RWPE1 (cell line): ENCODE measurements at regions not wholly inside any gene's neighbourhood (a gene's known extent, or its start where the extent isn't known, plus 50 kb on each side); places are given as distances from the start of the nearest gene placed in this dataset.
"Not testable (repeated sequence)": the region's sequence is repeated elsewhere in the genome, so short reads cannot be mapped to it uniquely, and the experiment has no call there.

Experiments
- CTCF ChIA-PET: fragments of 350-600 bp; sonication (Branson Sonifier 250); formaldehyde crosslinking; extraction: SDS; loops from one replicate; lab custom pipeline; 2021; lab: Yijun Ruan, JAX
- POLR2A ChIA-PET: fragments of 400-600 bp; formaldehyde crosslinking; extraction: SDS; loops from one replicate; lab custom pipeline; 2020; ENCODE audit warnings: antibody characterized with exemption; ENCODE audit not compliant: low non-redundant PET; lab: Yijun Ruan, JAX
- DNase-seq: peaks from one replicate; pipeline ENCODE4 v3.0.0; 2012; ENCODE audit warnings: low spot score
- H3K27ac ChIP-seq: fragments of 450-650 bp; 2 replicates; pipeline ENCODE4 v1.5.1; 2017
- TF ChIP-seq, protein P1 (sequence below): fragments of 450-650 bp; conservative IDR thresholded peaks from 2 replicates; pipeline ENCODE4 v1.5.1; 2017; ENCODE audit warnings: low read depth, mild to moderate bottlenecking

DNA sequence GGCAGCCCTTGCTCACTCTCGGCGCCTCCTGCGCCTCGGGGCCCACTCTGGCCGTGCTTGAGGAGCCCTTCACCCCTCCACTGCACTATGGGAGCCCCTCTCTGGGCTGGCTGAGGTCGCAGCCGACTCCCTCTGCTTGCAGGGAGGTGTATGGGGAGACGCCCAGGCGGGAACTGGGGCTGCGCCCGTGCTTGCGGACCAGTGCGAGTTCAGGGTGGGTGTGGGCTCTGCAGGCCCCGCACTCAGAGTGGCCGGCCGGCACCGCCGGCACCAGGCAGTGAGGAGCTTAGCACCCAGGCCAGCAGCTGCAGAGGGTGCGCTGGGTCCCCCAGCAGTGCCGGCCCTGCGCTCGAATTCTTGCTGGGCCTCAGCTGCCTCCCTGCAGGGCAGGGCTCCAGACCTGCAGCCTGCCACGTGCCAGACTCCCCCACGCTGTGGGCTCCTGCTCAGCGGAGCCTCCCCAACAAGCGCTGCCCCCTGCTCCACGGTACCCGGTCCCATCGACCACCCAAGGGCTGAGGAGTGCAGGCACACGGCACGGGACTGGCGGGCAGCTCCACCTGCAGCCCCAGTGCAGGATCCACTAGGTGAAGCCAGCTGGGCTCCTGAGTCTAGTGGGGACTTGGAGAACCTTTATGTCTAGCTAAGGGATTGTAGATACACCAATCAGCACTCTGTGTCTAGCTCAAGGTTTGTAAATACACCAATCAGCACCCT is 54.0 kb upstream of the WWC2 start:
- not testable (repeated sequence) for DNase-seq

DNA sequence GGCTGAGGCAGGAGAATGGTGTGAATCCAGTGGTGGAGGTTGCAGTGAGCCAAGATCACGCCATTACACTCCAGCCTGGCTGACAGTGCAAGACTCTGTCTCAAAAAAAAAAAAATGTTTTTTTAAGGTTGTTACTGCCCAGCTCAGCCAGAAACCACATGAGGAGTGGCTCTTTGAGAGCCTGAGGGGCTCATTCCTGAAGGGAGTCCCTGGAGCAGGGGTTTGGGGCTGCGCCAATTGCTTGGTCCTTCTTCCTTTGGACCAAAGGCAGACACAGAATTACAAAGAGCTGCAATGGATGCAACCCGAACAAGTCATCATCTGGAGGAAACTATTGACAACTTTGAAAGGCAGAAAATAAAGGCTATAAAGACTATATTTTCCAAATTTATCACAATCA is 60.6 kb upstream of the WWC2 start:
- CTCF ChIA-PET, result no interaction called here
- POLR2A ChIA-PET, result interaction anchor here (0.6 kb wide), 1 partner anchor 1373 kb away, joined by 3 read pairs; no protein-coding TSS in a partner anchor
- no peak for DNase-seq
- H3K27ac ChIP-seq, result no peak overlapping the region
- TF ChIP-seq, protein P1, sequence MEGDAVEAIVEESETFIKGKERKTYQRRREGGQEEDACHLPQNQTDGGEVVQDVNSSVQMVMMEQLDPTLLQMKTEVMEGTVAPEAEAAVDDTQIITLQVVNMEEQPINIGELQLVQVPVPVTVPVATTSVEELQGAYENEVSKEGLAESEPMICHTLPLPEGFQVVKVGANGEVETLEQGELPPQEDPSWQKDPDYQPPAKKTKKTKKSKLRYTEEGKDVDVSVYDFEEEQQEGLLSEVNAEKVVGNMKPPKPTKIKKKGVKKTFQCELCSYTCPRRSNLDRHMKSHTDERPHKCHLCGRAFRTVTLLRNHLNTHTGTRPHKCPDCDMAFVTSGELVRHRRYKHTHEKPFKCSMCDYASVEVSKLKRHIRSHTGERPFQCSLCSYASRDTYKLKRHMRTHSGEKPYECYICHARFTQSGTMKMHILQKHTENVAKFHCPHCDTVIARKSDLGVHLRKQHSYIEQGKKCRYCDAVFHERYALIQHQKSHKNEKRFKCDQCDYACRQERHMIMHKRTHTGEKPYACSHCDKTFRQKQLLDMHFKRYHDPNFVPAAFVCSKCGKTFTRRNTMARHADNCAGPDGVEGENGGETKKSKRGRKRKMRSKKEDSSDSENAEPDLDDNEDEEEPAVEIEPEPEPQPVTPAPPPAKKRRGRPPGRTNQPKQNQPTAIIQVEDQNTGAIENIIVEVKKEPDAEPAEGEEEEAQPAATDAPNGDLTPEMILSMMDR, result no peak

More for the DNA sequence above, 54.0 kb upstream of the WWC2 start:
- H3K27ac ChIP-seq, CTCF ChIA-PET, POLR2A ChIA-PET: not testable (repeated sequence)

DNA sequence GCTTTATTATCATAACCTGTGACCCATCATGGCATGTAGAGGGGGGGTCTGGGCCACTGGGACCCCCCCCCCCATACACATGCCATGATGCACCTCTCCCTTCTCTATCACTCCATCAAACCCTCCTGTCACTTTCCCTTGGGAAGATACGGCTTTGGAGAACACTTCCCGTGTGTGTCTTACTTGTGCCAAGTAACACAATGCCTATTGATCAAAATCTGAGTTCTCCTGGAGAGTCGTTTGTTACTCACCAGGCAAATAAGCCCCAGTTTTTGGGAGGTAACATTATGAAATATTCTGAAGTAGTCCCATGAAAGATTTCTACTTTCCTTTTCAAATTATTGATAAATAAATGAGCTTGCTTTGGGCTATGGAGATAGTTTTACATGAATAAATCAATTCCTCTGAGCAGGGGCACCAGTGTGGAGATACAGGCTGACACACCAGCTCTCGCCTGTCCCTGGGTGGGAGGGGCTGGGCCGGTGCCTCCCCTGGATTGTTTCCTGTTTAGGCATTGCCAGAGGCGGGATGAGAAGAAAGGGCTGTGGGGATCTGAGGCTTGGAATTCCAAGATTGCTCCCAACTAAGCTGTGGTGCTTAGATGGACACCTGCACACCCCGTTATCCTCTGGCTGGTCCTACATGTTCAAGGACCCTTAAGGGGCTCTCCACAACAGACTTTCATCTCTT is 63.2 kb upstream of the WWC2 start:
- no peak for DNase-seq
- ChIA-PET POLR2A (no interaction called here), CTCF (interaction anchor here (0.6 kb wide), 1 partner anchor 197 kb away, joined by 3 read pairs; no protein-coding TSS in a partner anchor)
- TF ChIP-seq, protein P1, result no peak
- no peak overlapping the region for H3K27ac ChIP-seq

DNA sequence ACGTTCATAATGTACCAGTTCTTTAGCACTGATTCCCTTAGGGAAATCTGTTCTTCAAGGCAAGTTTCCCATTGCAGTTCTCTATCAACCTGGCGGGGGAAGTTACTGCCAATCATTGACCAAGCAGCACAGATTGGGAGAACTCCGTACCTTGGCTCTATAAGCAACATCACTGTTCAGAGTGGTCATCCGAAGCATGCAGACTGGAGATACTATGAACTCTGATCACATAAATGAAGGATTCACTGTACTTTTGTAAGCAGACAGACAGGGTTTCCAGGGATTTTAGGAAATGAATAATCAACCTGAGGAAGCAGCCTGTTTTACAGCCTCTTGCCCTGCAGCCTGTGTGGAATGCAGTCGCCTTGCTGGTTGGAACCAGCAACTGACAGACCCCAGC is 63.8 kb upstream of the WWC2 start:
- no peak for DNase-seq
- no peak overlapping the region for H3K27ac ChIP-seq
- TF ChIP-seq, protein P1, result no peak
- POLR2A ChIA-PET, result no interaction called here
- CTCF ChIA-PET, result interaction anchor here (0.6 kb wide), 1 partner anchor 196 kb away, joined by 3 read pairs; no protein-coding TSS in a partner anchor

DNA sequence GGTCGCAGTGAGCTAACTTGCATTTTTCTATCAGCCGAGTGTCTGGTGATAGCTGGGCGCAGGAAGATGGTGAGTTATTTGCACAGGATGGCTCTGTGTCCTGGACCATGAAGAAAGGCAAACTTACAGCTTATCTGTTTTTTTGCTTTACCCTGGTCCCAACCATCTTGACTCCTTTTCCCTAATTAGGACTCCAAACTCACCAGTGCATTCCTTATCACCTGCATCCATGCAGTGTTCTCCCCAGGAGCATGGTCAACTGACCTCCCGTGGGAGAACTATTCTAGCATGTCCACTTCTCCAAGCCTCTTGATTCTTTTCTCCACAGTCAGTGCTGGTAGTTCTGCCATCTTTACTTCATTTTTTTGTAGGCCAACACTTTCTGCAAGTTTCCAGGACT is 68.2 kb upstream of the WWC2 start:
- H3K27ac ChIP-seq, result no peak overlapping the region
- DNase-seq, result no peak
- CTCF ChIA-PET, result interaction anchor here (0.5 kb wide), 1 partner anchor 226 kb away, joined by 3 read pairs; no protein-coding TSS in a partner anchor
- TF ChIP-seq, protein P1, result no peak
- POLR2A ChIA-PET, result no interaction called here

DNA sequence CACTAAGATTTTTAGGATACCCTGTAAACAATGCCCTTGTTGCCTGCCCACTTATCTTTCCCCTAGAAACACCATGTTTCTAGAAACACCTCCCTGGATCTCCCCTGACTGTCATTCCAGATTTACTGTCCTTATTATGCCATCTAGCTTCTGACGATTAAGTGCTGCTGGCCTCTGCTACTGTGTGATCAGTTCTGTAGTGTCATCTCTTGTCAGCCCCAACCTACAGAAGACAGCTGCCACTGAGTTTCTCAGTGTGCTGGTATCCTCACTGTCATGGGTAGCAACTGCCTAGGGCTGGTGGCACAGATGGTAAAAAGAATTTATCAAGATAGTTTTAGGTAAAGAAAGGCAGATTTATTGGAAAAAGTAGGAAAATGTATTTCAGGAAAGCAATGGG is 68.7 kb upstream of the WWC2 start:
- H3K27ac ChIP-seq, result no peak overlapping the region
- POLR2A ChIA-PET, result no interaction called here
- CTCF ChIA-PET, result interaction anchor here (0.5 kb wide), 1 partner anchor 226 kb away, joined by 3 read pairs; no protein-coding TSS in a partner anchor
- TF ChIP-seq, protein P1, result no peak
- DNase-seq, result no peak
